ENCODE measurements at regions not wholly inside any gene's neighbourhood (a gene's known extent, or its start where the extent isn't known, plus 50 kb on each side); places are given as distances from the start of the nearest gene placed in this dataset.

GRCh38 chr18:65610939-65611338, 139.9 kb upstream of the CDH7 start:
- Histone ChIP-seq H4K20me1 (ENCODE audit: insufficient read depth, poor library complexity, severe bottlenecking) (no peaks in the 10 kb centered on the region), H3K4me2 (no peak overlapping the region), H3K36me3 (replicated peaks; ENCODE audit: insufficient read depth, low read depth) (no peaks in the 10 kb centered on the region), H3K4me3 (no peak overlapping the region), H3K27ac (no peak overlapping the region), H3K9me2 (replicated peaks; ENCODE audit: insufficient read depth) (no peaks in the 10 kb centered on the region), H3K79me2 (no peaks in the 10 kb centered on the region), H3K9me3 (ENCODE audit: low read depth) (no peaks in the 10 kb centered on the region), H3K4me1 (ENCODE audit: insufficient read depth) (no peaks in the 10 kb centered on the region), H2AFZ (peak overlapping the region; percentile 47), H3K27me3 (no peaks in the 10 kb centered on the region)
- TF ChIP-seq EZH2phosphoT487 (IDR thresholded peaks at IDR 0.05; ENCODE audit: low read depth, severe bottlenecking, unreplicated experiment) (no peak), CTCF (IDR thresholded peaks at IDR 0.05; ENCODE audit: poor library complexity) (no peak), EZH2 (IDR thresholded peaks at IDR 0.05; ENCODE audit: borderline replicate concordance) (no peak)
- WGBS (ENCODE audit: low lambda C conversion rate, missing lambda C conversion rate) = 36% methylated on average over 3 of the region's 3 CpGs
- no peak for DNase-seq (ENCODE audit: low spot score)

- H2AFZ ChIP-seq = no peak overlapping the region
- no peaks in the 10 kb centered on the region for H3K36me3 ChIP-seq (replicated peaks; ENCODE audit: insufficient read depth, low read depth)
- H3K27me3 ChIP-seq = no peaks in the 10 kb centered on the region
- DNase-seq (ENCODE audit: low spot score) = peak; percentile 37
- peak overlapping the region; percentile 63 for H3K27ac ChIP-seq
- H3K9me2 ChIP-seq (replicated peaks; ENCODE audit: insufficient read depth) = no peaks in the 10 kb centered on the region
- no peaks in the 10 kb centered on the region for H3K4me1 ChIP-seq (ENCODE audit: insufficient read depth)
- H3K4me2 ChIP-seq = no peak overlapping the region
- H3K4me3 ChIP-seq = no peak overlapping the region
- H3K79me2 ChIP-seq = no peaks in the 10 kb centered on the region
- no peak for TF ChIP-seq EZH2 (IDR thresholded peaks at IDR 0.05; ENCODE audit: borderline replicate concordance)
- no peak for TF ChIP-seq EZH2phosphoT487 (IDR thresholded peaks at IDR 0.05; ENCODE audit: low read depth, severe bottlenecking, unreplicated experiment)
- no peak for TF ChIP-seq CTCF (IDR thresholded peaks at IDR 0.05; ENCODE audit: poor library complexity)
- H3K9me3 ChIP-seq (ENCODE audit: low read depth) = no peaks in the 10 kb centered on the region
- H4K20me1 ChIP-seq (ENCODE audit: insufficient read depth, poor library complexity, severe bottlenecking) = no peaks in the 10 kb centered on the region
- WGBS (ENCODE audit: low lambda C conversion rate, missing lambda C conversion rate) = 44% methylated on average over 1 of the region's 1 CpG
Measured at GRCh38 chr18:65608471-65608870, 142.3 kb upstream of the CDH7 start.

- no peak overlapping the region for H3K4me2 ChIP-seq
- no peaks in the 10 kb centered on the region for H4K20me1 ChIP-seq (ENCODE audit: insufficient read depth, poor library complexity, severe bottlenecking)
- H2AFZ ChIP-seq = no peak overlapping the region
- H3K9me3 ChIP-seq (ENCODE audit: low read depth) = no peaks in the 10 kb centered on the region
- no peak for DNase-seq (ENCODE audit: low spot score)
- no peaks in the 10 kb centered on the region for H3K4me1 ChIP-seq (ENCODE audit: insufficient read depth)
- H3K27me3 ChIP-seq = no peaks in the 10 kb centered on the region
- H3K4me3 ChIP-seq = no peak overlapping the region
- H3K36me3 ChIP-seq (replicated peaks; ENCODE audit: insufficient read depth, low read depth) = no peaks in the 10 kb centered on the region
- 71% methylated on average over 3 of the region's 3 CpGs for WGBS (ENCODE audit: low lambda C conversion rate, missing lambda C conversion rate)
- no peaks in the 10 kb centered on the region for H3K79me2 ChIP-seq
- no peak for TF ChIP-seq EZH2phosphoT487 (IDR thresholded peaks at IDR 0.05; ENCODE audit: low read depth, severe bottlenecking, unreplicated experiment)
- no peak for TF ChIP-seq CTCF (IDR thresholded peaks at IDR 0.05; ENCODE audit: poor library complexity)
- no peak for TF ChIP-seq EZH2 (IDR thresholded peaks at IDR 0.05; ENCODE audit: borderline replicate concordance)
- peak overlapping the region; percentile 63 for H3K27ac ChIP-seq
- H3K9me2 ChIP-seq (replicated peaks; ENCODE audit: insufficient read depth) = no peaks in the 10 kb centered on the region
Measured at GRCh38 chr18:65607161-65607560, 143.7 kb upstream of the CDH7 start.

Data from hepatocyte (in vitro differentiated cells).